Ascending aorta (tissue), 2 donors: ENCODE measurements at regions not wholly inside any gene's neighbourhood (a gene's known extent, or its start where the extent isn't known, plus 50 kb on each side); places are given as distances from the start of the nearest gene placed in this dataset.

Source experiments
- DNase-seq, 2 donors: peaks; one replicate each; pipeline ENCODE4 v3.0.0-alpha.2; 2019; ENCODE audit warnings: low spot score in 2 of 2
- H3K27ac ChIP-seq, 2 donors: fragments of 200-600 bp; sonication (generic); one replicate each; pipeline ENCODE4 v1.5.1; 2016 to 2017; ENCODE audit warnings: mild to moderate bottlenecking in 1 of 2
- H3K27me3 ChIP-seq: fragments of 200-600 bp; sonication (generic); one replicate; pipeline ENCODE4 v1.5.1; 2017
- H3K36me3 ChIP-seq, 2 donors: fragments of 200-600 bp; sonication (generic); one replicate each; pipeline ENCODE4 v1.5.1; 2016
- H3K4me1 ChIP-seq, 2 donors: fragments of 200-600 bp; sonication (generic); one replicate each; pipeline ENCODE4 v1.5.1; 2016 to 2017; ENCODE audit warnings: mild to moderate bottlenecking in 1 of 2
- H3K4me3 ChIP-seq, 2 donors: fragments of 200-600 bp; sonication (generic); one replicate each; pipeline ENCODE4 v1.5.1; 2016 to 2017; ENCODE audit warnings: mild to moderate bottlenecking in 1 of 2
- H3K9me3 ChIP-seq, 2 donors: fragments of 200-600 bp; sonication (generic); one replicate each; pipeline ENCODE4 v1.5.1; 2016
- intact Hi-C: fragments of 100-400 bp; cut with DNase I; formaldehyde crosslinking; loops from one replicate; pipeline ENCODE4 v1.15.1; 2023
- TF ChIP-seq, protein P1 (sequence below), 3 experiments: fragments of 200-600 bp in 2 of 3; fragments of 450-650 bp in 1 of 3; sonication (generic) in 2 of 3; IDR thresholded peaks; one replicate each; pipeline ENCODE4 v1.5.1; 2016 to 2019; ENCODE audit warnings: antibody characterized with exemption in 3 of 3, mild to moderate bottlenecking in 1 of 3, moderate library complexity in 1 of 3

GRCh38 chr3:124469555-124469954 is 260.7 kb upstream of the UMPS start:
- Histone ChIP-seq H3K9me3 (no peaks in the 10 kb centered on the region), H3K4me3 (no peak overlapping the region), H3K36me3 (peaks cover 14 to 26% of the 10 kb centered on the region in 2 donors), H3K4me1 (peaks cover 0 to 2% of the 10 kb centered on the region in 2 donors), H3K27me3 (no peaks in the 10 kb centered on the region), H3K27ac (no peak overlapping the region)
- no peak for DNase-seq
- intact Hi-C loops, result loop anchor here (5.0 kb wide), 1 partner anchor 187 kb away; no protein-coding TSS in a partner anchor
- TF ChIP-seq, protein P1, sequence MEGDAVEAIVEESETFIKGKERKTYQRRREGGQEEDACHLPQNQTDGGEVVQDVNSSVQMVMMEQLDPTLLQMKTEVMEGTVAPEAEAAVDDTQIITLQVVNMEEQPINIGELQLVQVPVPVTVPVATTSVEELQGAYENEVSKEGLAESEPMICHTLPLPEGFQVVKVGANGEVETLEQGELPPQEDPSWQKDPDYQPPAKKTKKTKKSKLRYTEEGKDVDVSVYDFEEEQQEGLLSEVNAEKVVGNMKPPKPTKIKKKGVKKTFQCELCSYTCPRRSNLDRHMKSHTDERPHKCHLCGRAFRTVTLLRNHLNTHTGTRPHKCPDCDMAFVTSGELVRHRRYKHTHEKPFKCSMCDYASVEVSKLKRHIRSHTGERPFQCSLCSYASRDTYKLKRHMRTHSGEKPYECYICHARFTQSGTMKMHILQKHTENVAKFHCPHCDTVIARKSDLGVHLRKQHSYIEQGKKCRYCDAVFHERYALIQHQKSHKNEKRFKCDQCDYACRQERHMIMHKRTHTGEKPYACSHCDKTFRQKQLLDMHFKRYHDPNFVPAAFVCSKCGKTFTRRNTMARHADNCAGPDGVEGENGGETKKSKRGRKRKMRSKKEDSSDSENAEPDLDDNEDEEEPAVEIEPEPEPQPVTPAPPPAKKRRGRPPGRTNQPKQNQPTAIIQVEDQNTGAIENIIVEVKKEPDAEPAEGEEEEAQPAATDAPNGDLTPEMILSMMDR (IDR thresholded peaks at IDR 0.05), result no peak

- Histone ChIP-seq H3K9me3 (no peaks in the 10 kb centered on the region), H3K36me3 (peaks cover 69 to 77% of the 10 kb centered on the region in 2 donors)
These were observed 251.4 kb upstream of the UMPS start for GRCh38 chr3:124478830-124479229.

DNA sequence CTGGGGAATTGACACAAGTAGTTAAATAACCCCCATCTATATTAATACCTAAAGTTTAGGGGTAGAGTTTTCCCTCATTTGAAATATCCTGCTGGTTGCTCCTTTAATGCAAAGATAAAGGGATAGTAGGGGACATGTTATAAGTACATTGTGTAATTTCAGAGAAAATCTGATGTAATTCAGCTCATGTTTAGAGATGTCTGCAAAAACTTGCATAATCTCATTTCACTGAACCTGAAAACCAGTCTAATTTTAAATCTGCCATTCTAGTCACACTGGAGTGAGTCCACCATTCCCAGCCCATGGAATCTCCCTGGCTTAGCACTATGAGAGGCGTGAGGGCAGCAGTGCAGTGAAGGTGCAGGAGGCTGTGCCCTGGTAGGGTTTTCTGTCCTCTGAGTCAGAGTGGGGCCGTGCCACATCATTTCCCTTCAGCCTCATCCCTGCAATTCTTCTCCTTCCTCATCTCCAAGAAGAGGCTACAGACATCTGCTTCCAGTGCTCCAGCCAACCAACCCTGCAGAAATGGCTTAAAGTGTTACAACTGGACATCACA is 246.3 kb upstream of the UMPS start:
- DNase-seq, result no peak
- Histone ChIP-seq H3K36me3 (peaks cover 51 to 87% of the 10 kb centered on the region in 2 donors), H3K4me1 (no peaks in the 10 kb centered on the region), H3K4me3 (no peak overlapping the region), H3K9me3 (no peaks in the 10 kb centered on the region), H3K27me3 (no peaks in the 10 kb centered on the region), H3K27ac (no peak overlapping the region)
- TF ChIP-seq, protein P1 (IDR thresholded peaks at IDR 0.05), result no peak
- intact Hi-C loops, result no loop called here

More at GRCh38 chr3:124478830-124479229, 251.4 kb upstream of the UMPS start:
- no peak overlapping the region for H3K27ac ChIP-seq
- H3K4me1 ChIP-seq, result no peaks in the 10 kb centered on the region
- DNase-seq, result no peak
- H3K27me3 ChIP-seq, result no peaks in the 10 kb centered on the region
- H3K4me3 ChIP-seq, result no peak overlapping the region
- intact Hi-C loops, result no loop called here
- TF ChIP-seq, protein P1 (IDR thresholded peaks at IDR 0.05), result no peak

GRCh38 chr3:124486324-124486723 is 243.9 kb upstream of the UMPS start:
- H3K27ac ChIP-seq, result no peak overlapping the region
- H3K9me3 ChIP-seq, result no peaks in the 10 kb centered on the region
- H3K36me3 ChIP-seq, result peaks cover 58 to 91% of the 10 kb centered on the region in 2 donors
- no peaks in the 10 kb centered on the region for H3K27me3 ChIP-seq
- intact Hi-C loops, result no loop called here
- no peaks in the 10 kb centered on the region for H3K4me1 ChIP-seq
- TF ChIP-seq, protein P1 (IDR thresholded peaks at IDR 0.05), result no peak
- no peak overlapping the region for H3K4me3 ChIP-seq
- DNase-seq, result no peak

GRCh38 chr3:124489506-124489905 is 240.7 kb upstream of the UMPS start:
- no peaks in the 10 kb centered on the region for H3K27me3 ChIP-seq
- no peaks in the 10 kb centered on the region for H3K4me1 ChIP-seq
- intact Hi-C loops, result no loop called here
- DNase-seq, result no peak
- no peak overlapping the region for H3K27ac ChIP-seq
- TF ChIP-seq, protein P1 (IDR thresholded peaks at IDR 0.05), result no peak
- peaks cover 43 to 96% of the 10 kb centered on the region in 2 donors for H3K36me3 ChIP-seq
- no peak overlapping the region for H3K4me3 ChIP-seq
- H3K9me3 ChIP-seq, result no peaks in the 10 kb centered on the region

DNA sequence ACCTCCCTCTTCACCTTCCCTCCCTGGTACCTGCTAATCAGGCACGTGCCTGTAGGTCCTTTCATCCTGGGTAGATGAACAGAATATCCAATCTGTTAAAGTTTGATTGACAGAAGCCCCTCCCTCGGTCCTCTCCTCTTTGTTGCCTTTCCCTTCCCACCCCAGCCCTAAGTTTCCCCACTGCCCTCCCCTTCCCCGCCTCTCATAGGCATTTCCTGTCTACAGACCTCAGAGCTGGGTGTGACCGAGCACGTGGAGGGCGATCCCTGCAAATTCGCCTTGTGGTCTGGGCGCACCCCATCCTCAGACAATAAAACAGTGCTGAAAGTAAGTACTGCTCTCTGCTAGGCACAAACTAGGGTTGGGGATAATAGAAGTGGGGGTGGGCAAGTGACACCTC is 239.2 kb upstream of the UMPS start:
- no peak for DNase-seq
- intact Hi-C loops, result no loop called here
- H3K36me3 ChIP-seq, result peaks cover 46 to 89% of the 10 kb centered on the region in 2 donors
- no peaks in the 10 kb centered on the region for H3K4me1 ChIP-seq
- no peak overlapping the region for H3K4me3 ChIP-seq
- TF ChIP-seq, protein P1 (IDR thresholded peaks at IDR 0.05), result no peak
- no peak overlapping the region for H3K27ac ChIP-seq
- H3K27me3 ChIP-seq, result no peaks in the 10 kb centered on the region
- H3K9me3 ChIP-seq, result no peaks in the 10 kb centered on the region
